Lung (tissue), 11 donors: ENCODE measurements at regions not wholly inside any gene's neighbourhood (a gene's known extent, or its start where the extent isn't known, plus 50 kb on each side); places are given as distances from the start of the nearest gene placed in this dataset.

Experiments
- ATAC-seq: fragments of 200-7000 bp; cut with Tn5 transposase; one replicate; pipeline ENCODE4 v1.9.1; 2020; ENCODE audit warnings: moderate number of reproducible peaks; ENCODE audit not compliant: insufficient read depth, low FRiP score
- DNase-seq, 3 donors: peaks; one replicate each; pipeline ENCODE4 v3.0.0-alpha.2; 2013 to 2017
- H3K27ac ChIP-seq, 2 donors: one replicate each; pipeline ENCODE4 v1.5.1; 2013; ENCODE audit warnings: mild to moderate bottlenecking in 2 of 2, moderate library complexity in 2 of 2, control low read depth in 1 of 2, inconsistent platforms in 1 of 2, low read depth in 1 of 2, low read length in 1 of 2
- H3K27me3 ChIP-seq, 3 donors: one replicate each; pipeline ENCODE4 v1.5.1; 2013; ENCODE audit warnings: low read length in 2 of 3; ENCODE audit not compliant: control insufficient read depth in 3 of 3, insufficient read depth in 3 of 3
- H3K36me3 ChIP-seq, 4 donors: one replicate each; pipeline ENCODE4 v1.5.1; 2013; ENCODE audit warnings: low read length in 4 of 4, mild to moderate bottlenecking in 1 of 4, moderate library complexity in 1 of 4; ENCODE audit not compliant: control insufficient read depth in 4 of 4, insufficient read depth in 4 of 4
- H3K4me1 ChIP-seq, 5 donors: one replicate each; pipeline ENCODE4 v1.5.1; 2013; ENCODE audit warnings: low read length in 5 of 5, mild to moderate bottlenecking in 2 of 5, moderate library complexity in 1 of 5; ENCODE audit not compliant: control insufficient read depth in 5 of 5, insufficient read depth in 5 of 5
- H3K4me3 ChIP-seq: one replicate; pipeline ENCODE4 v1.5.1; 2013; ENCODE audit warnings: mild to moderate bottlenecking, control low read depth, moderate library complexity
- H3K9ac ChIP-seq, 2 donors: one replicate each; pipeline ENCODE4 v1.5.1; 2013; ENCODE audit warnings: low read length in 2 of 2, control low read depth in 1 of 2; ENCODE audit not compliant: insufficient read depth in 1 of 2
- H3K9me3 ChIP-seq, 4 donors: one replicate each; pipeline ENCODE4 v1.5.1; 2013; ENCODE audit warnings: low read length in 3 of 4, mild to moderate bottlenecking in 1 of 4, moderate library complexity in 1 of 4; ENCODE audit not compliant: control insufficient read depth in 4 of 4, insufficient read depth in 3 of 4
- WGBS, 2 donors: extraction: QIAGEN DNeasy Blood & Tissue Kit; methylation state at CpG; one replicate each; pipeline ENCODE4 v1.1.7; 2013; 5-methylcytosine and 5-hydroxymethylcytosine counted together
- TF ChIP-seq, protein P1 (sequence below): IDR thresholded peaks from 2 replicates; pipeline ENCODE4 v1.5.1; 2012; ENCODE audit warnings: mild to moderate bottlenecking; ENCODE audit errors: control extremely low read depth, extremely low read depth
- donor health status: control.
- donor health status: control.
- donor health status: Bipolar disorder and iron deficiency.
- donor health status: healthy.
- donor health status: DM: yes; HTN: yes; CAD: no.

DNA sequence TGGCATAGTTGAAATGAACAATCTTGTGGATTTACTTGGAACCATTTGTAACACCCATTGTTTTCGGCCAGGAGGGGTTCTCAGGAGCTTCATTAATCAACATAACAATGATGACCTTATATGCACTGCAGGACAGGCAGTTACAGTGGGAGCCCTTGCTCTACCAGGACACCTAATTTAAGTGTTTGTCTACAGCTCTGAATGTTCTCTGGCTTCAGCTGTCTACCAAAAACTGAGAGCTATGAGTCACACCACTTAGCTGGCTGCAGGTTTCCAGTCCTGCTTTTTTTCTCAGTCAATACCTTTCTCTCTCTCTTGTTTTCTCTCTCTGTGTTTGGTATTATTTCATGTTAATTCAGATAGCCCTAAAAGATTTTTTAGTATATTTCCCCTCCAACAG, 105.4 kb upstream of the MBNL2 start:
- ATAC-seq, result peak; percentile 51
- TF ChIP-seq, protein P1, sequence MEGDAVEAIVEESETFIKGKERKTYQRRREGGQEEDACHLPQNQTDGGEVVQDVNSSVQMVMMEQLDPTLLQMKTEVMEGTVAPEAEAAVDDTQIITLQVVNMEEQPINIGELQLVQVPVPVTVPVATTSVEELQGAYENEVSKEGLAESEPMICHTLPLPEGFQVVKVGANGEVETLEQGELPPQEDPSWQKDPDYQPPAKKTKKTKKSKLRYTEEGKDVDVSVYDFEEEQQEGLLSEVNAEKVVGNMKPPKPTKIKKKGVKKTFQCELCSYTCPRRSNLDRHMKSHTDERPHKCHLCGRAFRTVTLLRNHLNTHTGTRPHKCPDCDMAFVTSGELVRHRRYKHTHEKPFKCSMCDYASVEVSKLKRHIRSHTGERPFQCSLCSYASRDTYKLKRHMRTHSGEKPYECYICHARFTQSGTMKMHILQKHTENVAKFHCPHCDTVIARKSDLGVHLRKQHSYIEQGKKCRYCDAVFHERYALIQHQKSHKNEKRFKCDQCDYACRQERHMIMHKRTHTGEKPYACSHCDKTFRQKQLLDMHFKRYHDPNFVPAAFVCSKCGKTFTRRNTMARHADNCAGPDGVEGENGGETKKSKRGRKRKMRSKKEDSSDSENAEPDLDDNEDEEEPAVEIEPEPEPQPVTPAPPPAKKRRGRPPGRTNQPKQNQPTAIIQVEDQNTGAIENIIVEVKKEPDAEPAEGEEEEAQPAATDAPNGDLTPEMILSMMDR, result no peak
- Histone ChIP-seq H3K27ac (peak overlapping the region; percentile 3 to 90), H3K9me3 (no peaks in the 10 kb centered on the region), H3K4me3 (no peak overlapping the region), H3K9ac (no peak overlapping the region), H3K27me3 (no peaks in the 10 kb centered on the region), H3K36me3 (no peaks in the 10 kb centered on the region), H3K4me1 (peaks cover 14 to 69% (median 37%) of the 10 kb centered on the region in 5 donors)
- DNase-seq, result peak in 1 of 3 donors; percentile 15
- WGBS, 2 donors, result 26 to 69% methylated on average over 1 of the region's 1 CpG

DNA sequence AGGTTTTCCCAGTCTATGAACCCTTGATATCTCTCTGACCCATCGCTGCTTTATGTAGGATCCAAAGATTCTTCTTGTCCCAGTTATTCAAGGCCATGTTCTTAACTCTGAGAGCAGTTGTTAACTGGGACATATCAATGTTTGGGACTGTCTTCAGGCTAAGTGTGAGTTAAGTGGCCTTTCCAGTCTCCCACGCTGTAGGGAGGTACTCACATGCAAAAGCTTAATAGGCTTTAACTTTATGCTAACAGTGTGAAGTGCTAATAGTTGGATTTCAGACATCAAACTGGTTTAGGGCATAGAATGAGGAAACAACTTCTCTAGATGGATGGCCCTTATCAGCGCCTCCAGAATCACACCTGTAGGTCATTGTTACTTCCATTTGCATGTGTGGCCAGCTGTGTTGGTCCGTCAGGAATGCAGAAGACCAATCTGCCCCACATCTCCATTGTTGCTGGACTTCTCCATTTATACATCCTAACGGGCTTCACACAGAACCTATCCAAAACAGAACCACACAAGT, 104.7 kb upstream of the MBNL2 start:
- TF ChIP-seq, protein P1, result no peak
- H3K4me1 ChIP-seq, result peaks cover 12 to 69% (median 42%) of the 10 kb centered on the region in 5 donors
- 66 to 89% methylated on average over 5 of the region's 5 CpGs for WGBS, 2 donors
- H3K9ac ChIP-seq, result peak overlapping the region in 1 of 2 donors; percentile 8
- ATAC-seq, result peak; percentile 44
- H3K27ac ChIP-seq, result peak overlapping the region; percentile 35 to 52
- no peaks in the 10 kb centered on the region for H3K36me3 ChIP-seq
- no peaks in the 10 kb centered on the region for H3K9me3 ChIP-seq
- no peaks in the 10 kb centered on the region for H3K27me3 ChIP-seq
- H3K4me3 ChIP-seq, result no peak overlapping the region
- peak in 1 of 3 donors; percentile 18 for DNase-seq

DNA sequence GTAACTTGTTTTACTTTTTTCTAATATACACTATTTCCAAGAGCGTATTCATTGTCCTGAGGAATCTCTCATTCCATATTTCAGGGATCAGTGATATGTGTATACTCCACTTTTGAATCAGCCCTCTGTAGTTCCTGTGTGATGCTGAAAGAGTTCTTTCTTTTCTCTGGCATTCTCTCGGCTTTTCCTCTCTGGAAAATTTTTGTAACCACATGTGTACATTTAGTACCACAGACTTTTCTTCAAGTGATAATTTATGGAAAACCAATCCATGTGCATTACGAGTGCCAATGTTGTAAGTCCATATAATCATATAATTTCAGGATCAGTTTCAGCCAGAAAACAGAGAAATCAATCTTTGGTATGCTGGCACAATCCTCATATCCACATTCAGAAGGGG, 102.2 kb upstream of the MBNL2 start:
- Histone ChIP-seq H3K4me1 (peaks cover 11 to 65% (median 34%) of the 10 kb centered on the region in 5 donors), H3K9ac (no peak overlapping the region), H3K4me3 (no peak overlapping the region), H3K9me3 (no peaks in the 10 kb centered on the region), H3K27me3 (no peaks in the 10 kb centered on the region), H3K27ac (no peak overlapping the region), H3K36me3 (no peaks in the 10 kb centered on the region)
- TF ChIP-seq, protein P1, result no peak
- DNase-seq (no peak), ATAC-seq (no peak)
- 89 to 94% methylated on average over 3 of the region's 3 CpGs for WGBS, 2 donors

DNA sequence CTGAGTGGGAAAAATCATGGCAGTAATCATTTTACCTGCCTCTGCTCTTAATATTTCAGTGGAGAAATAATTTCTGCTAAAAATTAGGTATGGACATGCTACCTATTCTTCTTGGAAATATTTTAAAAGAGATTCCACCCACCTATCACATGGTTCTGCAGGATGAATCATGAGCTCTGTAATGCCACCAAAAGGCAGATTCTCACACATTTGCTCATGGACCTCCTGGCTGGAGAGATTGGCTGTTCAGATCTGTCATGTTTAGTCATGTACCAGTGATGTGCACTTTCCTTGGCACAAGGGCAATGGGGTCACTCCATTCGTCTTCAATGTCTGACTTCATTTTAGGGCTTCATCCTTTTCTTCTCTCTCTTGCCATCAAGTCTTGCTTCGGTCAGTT, 101.8 kb upstream of the MBNL2 start:
- peaks cover 10 to 62% (median 33%) of the 10 kb centered on the region in 5 donors for H3K4me1 ChIP-seq
- ATAC-seq (no peak), DNase-seq (no peak)
- no peak overlapping the region for H3K9ac ChIP-seq
- H3K27me3 ChIP-seq, result no peaks in the 10 kb centered on the region
- H3K36me3 ChIP-seq, result no peaks in the 10 kb centered on the region
- no peak overlapping the region for H3K27ac ChIP-seq
- H3K4me3 ChIP-seq, result no peak overlapping the region
- H3K9me3 ChIP-seq, result no peaks in the 10 kb centered on the region
- WGBS, 2 donors, result 83 to 89% methylated on average over 2 of the region's 2 CpGs
- TF ChIP-seq, protein P1, result no peak
